ENCODE measurements at regions not wholly inside any gene's neighbourhood (a gene's known extent, or its start where the extent isn't known, plus 50 kb on each side); places are given as distances from the start of the nearest gene placed in this dataset.

DNA sequence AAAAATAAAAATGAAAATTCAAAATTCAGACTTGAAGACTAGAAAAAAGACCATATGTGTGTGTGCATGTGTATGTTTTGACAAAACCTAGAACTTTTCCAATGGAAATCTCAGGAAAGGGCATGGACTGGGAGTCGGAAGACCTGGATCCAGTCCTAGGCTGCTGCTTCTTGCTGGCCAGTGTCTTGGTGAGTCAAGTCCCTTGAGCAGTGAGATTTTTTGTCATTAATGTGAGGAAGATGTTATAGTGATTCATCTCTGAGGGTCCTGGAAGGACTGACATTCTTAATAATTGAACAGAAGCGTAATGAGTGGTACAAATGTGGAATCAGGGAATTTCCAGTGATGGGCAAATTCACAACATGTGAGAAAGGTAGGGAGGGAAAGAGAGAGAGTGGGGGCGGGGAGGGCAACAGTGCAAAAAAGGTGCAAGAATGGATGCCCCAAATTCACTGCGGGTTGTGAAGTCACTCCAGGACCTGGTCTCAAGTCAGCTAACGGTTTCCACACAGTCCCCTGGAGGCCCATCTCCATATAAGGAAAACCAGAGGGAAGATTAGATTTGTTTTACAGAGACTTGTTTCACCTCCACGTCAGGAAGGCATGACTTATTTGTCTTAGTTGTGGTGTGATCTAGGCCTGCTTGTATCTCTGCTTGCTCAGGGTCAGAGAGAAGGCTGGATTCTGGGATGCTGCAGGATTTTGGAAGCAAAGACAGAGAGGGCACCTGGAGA, 201.7 kb downstream of the BUB3 start:
- TF ChIP-seq, protein P1, sequence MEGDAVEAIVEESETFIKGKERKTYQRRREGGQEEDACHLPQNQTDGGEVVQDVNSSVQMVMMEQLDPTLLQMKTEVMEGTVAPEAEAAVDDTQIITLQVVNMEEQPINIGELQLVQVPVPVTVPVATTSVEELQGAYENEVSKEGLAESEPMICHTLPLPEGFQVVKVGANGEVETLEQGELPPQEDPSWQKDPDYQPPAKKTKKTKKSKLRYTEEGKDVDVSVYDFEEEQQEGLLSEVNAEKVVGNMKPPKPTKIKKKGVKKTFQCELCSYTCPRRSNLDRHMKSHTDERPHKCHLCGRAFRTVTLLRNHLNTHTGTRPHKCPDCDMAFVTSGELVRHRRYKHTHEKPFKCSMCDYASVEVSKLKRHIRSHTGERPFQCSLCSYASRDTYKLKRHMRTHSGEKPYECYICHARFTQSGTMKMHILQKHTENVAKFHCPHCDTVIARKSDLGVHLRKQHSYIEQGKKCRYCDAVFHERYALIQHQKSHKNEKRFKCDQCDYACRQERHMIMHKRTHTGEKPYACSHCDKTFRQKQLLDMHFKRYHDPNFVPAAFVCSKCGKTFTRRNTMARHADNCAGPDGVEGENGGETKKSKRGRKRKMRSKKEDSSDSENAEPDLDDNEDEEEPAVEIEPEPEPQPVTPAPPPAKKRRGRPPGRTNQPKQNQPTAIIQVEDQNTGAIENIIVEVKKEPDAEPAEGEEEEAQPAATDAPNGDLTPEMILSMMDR (IDR thresholded peaks at IDR 0.05) = no peak
- no peak for TF ChIP-seq POLR2A (IDR thresholded peaks at IDR 0.05)
